ENCODE measurements at regions not wholly inside any gene's neighbourhood (a gene's known extent, or its start where the extent isn't known, plus 50 kb on each side); places are given as distances from the start of the nearest gene placed in this dataset.

DNA sequence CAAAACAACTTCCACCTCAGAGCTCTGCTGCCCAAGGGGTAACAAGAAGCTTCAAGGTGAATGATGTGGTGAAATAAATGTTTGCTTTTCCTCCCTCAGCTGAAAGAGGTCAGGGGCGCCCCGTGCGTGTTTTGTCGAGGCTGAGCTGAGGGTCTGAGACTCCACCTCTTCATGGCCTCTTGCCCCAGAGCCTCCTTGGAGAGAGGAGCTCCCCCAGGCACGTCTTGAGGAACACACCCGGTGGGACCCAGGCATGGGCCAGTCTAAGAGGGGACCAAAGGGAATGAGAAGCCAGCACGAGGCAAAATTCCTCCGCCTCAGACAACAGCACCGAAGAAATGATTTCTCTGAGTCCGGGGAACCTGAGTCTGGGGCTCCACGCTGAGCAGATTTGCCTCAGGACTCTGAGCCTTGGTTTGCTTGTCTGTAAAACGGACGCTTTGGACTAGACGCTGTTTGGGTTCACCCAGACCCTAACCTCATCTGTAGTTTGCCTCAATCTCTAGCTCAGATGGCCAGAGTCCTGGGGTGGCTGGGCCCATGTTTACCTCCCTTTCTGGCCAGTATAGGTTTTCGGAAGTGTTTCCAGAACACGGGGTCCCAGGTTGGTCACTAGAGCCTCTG, 56.4 kb upstream of the ODC1 start:
- DNase-seq (ENCODE audit: low read depth) (no peak), FAIRE-seq (no peak)
- TF ChIP-seq, protein P1, sequence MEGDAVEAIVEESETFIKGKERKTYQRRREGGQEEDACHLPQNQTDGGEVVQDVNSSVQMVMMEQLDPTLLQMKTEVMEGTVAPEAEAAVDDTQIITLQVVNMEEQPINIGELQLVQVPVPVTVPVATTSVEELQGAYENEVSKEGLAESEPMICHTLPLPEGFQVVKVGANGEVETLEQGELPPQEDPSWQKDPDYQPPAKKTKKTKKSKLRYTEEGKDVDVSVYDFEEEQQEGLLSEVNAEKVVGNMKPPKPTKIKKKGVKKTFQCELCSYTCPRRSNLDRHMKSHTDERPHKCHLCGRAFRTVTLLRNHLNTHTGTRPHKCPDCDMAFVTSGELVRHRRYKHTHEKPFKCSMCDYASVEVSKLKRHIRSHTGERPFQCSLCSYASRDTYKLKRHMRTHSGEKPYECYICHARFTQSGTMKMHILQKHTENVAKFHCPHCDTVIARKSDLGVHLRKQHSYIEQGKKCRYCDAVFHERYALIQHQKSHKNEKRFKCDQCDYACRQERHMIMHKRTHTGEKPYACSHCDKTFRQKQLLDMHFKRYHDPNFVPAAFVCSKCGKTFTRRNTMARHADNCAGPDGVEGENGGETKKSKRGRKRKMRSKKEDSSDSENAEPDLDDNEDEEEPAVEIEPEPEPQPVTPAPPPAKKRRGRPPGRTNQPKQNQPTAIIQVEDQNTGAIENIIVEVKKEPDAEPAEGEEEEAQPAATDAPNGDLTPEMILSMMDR (IDR thresholded peaks at IDR 0.05; ENCODE audit: insufficient read depth, low read length, severe bottlenecking): no peak
- Histone ChIP-seq H3K4me3 (ENCODE audit: low read depth, low read length) (no peak overlapping the region), H3K36me3 (ENCODE audit: control insufficient read depth, insufficient read depth, low read length) (no peaks in the 10 kb centered on the region), H3K27me3 (ENCODE audit: control insufficient read depth, insufficient read depth, low read length) (peaks cover 8% of the 10 kb centered on the region)

DNA sequence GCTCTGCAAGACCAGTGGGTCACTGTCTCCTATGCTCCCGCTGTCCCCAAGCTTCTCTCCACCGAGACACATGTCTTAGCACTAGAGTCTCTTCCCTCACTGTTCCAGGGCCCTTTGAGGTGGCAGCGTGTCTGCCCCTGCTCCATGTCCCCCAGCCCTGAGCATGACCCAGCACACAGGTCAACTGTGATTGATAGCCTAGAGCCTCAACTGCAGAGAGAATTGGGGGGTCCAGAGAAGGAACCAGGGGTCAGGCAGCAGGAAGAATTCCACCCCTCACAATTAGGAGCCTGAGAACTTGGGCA, 54.6 kb upstream of the ODC1 start:
- DNase-seq (ENCODE audit: low read depth): no peak
- H3K36me3 ChIP-seq (ENCODE audit: control insufficient read depth, insufficient read depth, low read length): no peaks in the 10 kb centered on the region
- H3K4me3 ChIP-seq (ENCODE audit: low read depth, low read length): no peak overlapping the region
- no peak for FAIRE-seq
- TF ChIP-seq, protein P1 (IDR thresholded peaks at IDR 0.05; ENCODE audit: insufficient read depth, low read length, severe bottlenecking): no peak
- peaks cover 8% of the 10 kb centered on the region for H3K27me3 ChIP-seq (ENCODE audit: control insufficient read depth, insufficient read depth, low read length)

DNA sequence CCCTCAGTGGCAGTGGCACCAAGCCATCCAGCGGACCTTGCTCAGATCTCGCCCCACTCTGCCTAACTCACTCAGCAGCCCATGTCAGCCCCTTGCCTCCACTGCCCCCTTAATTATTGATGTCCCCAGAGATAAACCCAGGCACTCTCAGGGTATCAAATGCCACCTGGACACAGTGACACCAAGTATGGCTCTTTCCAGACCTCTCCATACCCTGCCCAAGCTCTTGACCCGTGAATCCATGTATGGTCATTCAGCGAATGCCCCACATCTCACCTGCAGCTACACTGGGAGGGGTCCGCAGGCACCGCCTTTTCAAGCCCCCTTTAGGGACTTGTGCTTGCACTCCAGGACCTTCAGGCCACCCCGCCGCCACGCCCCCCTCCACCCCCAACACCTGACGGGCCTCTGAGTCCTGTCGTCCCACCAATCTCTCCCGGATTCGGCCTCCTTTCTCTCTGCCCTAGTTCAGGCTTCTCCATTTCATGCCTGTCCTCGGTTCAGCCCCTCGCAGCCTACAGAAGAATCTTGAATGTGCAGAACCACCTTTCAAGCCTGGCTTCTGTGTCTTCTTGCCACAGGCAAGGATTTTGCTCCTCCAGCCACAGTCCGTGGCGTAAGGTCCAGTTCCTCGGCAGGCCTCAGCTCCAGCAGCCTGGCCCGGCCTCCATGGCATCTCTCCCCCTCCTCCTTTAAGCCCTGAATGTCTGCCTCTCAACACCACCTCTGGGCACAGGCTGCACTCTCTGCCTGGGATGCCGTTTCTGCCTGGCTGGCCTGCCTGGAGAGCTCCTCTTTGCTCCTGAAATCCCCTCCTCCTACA, 54.1 kb upstream of the ODC1 start:
- TF ChIP-seq, protein P1 (IDR thresholded peaks at IDR 0.05; ENCODE audit: insufficient read depth, low read length, severe bottlenecking): no peak
- DNase-seq (ENCODE audit: low read depth) (no peak), FAIRE-seq (no peak)
- H3K27me3 ChIP-seq (ENCODE audit: control insufficient read depth, insufficient read depth, low read length): peaks cover 8% of the 10 kb centered on the region
- no peak overlapping the region for H3K4me3 ChIP-seq (ENCODE audit: low read depth, low read length)
- no peaks in the 10 kb centered on the region for H3K36me3 ChIP-seq (ENCODE audit: control insufficient read depth, insufficient read depth, low read length)

DNA sequence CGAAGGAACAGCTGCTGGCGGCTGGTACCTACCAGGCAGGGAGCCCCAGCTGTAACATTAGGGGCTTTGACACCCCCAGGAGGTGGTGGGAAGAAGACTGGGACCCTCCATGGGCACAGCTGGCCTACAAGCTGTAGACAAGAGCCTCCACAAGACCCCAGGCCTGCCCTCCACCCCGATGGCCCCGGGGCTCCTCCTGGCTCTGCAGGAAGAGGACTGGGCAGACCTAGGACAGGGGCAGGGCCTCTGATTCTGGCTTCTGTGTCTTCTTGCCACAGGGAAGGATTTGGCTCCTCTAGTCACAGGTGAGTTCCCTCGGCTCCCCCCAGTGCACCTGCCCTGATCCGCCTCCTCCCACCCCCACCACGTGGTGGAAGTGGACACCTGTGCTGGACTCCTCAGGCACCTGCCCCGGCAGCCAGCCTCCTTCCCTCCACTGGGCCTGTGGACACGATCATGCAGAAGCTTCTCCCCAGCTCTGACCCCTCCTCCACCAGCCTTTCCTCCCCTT, 53.4 kb upstream of the ODC1 start:
- no peak for FAIRE-seq
- TF ChIP-seq, protein P1 (IDR thresholded peaks at IDR 0.05; ENCODE audit: insufficient read depth, low read length, severe bottlenecking): no peak
- H3K27me3 ChIP-seq (ENCODE audit: control insufficient read depth, insufficient read depth, low read length): peaks cover 8% of the 10 kb centered on the region
- DNase-seq (ENCODE audit: low read depth): no peak
- H3K36me3 ChIP-seq (ENCODE audit: control insufficient read depth, insufficient read depth, low read length): no peaks in the 10 kb centered on the region
- no peak overlapping the region for H3K4me3 ChIP-seq (ENCODE audit: low read depth, low read length)

DNA sequence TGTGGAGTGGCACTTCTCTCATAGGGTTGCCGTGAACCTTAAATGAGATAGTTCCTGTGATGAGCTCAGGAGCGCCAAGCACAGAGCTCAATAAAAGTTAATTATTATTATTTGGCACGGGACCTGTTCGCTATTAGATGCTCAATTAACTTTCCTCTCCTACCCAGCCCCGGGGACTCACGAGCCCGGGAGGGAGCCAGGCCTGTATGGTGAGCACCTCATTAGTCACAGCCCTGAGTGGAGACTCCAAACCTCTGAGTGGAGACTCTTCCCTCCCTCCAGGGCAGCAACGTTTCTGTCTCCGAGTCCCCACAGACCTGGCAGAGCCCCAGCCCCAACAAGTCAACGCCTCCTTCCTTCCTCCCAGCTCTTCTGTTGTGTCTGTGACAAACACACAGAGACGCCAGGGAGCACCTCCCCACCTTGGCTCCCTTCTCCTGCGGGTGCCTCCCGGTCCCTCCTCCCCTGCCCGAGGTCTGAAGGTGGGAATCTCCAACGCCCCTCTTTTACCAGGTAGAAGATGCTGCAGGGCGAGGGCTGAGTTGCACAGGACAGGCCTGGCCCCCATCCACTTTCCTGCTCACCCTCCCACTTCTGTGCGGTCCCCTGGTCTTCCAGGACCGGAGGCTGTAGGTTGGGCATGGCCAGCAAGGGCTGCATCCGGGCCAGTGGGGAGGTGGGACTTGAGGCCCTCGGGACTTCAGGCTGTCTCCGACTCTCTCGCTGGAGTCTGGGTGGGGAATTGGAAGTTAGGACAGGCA, 52.7 kb upstream of the ODC1 start:
- H3K4me3 ChIP-seq (ENCODE audit: low read depth, low read length): no peak overlapping the region
- peak; percentile 65 for DNase-seq (ENCODE audit: low read depth)
- peaks cover 7% of the 10 kb centered on the region for H3K27me3 ChIP-seq (ENCODE audit: control insufficient read depth, insufficient read depth, low read length)
- TF ChIP-seq, protein P1 (IDR thresholded peaks at IDR 0.05; ENCODE audit: insufficient read depth, low read length, severe bottlenecking): no peak
- no peak for FAIRE-seq
- no peaks in the 10 kb centered on the region for H3K36me3 ChIP-seq (ENCODE audit: control insufficient read depth, insufficient read depth, low read length)
